ENCODE measurements at regions not wholly inside any gene's neighbourhood (a gene's known extent, or its start where the extent isn't known, plus 50 kb on each side); places are given as distances from the start of the nearest gene placed in this dataset.

DNA sequence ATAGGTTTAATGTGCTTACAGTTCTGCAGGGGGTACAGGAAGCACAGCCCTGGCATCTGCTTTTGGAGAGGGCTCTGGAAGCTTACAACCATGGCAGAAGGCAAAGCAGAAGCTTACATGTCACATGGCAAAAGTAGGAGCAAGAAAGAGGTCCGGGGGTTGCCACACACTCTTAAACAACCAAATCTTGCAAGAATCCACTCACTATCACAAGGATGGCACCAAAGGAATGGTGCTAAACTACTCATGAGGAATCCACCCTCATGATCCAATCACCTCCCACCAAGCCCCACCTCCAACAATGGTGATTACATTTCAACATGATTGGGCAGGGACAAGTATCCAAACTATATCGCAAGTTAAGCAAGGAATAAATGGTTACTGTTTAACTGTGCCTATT is 255.8 kb upstream of the AVPR1A start:
- Histone ChIP-seq H2AK5ac (ENCODE audit: low read depth, low read length) (no peak overlapping the region), H3K4ac (ENCODE audit: low read depth, low read length) (no peak overlapping the region), H2BK20ac (ENCODE audit: low read depth, low read length) (no peak overlapping the region), H3K14ac (replicated peaks; ENCODE audit: low read depth, low read length) (no peak overlapping the region), H3K9me3 (ENCODE audit: control insufficient read depth, insufficient read depth, low read length) (no peaks in the 10 kb centered on the region), H3K27ac (ENCODE audit: insufficient read depth, low read length) (no peak overlapping the region), H2BK5ac (ENCODE audit: low read depth, low read length, poor library complexity, severe bottlenecking) (no peak overlapping the region), H2AFZ (replicated peaks; ENCODE audit: low read length, poor library complexity) (no peak overlapping the region), H3K23ac (ENCODE audit: low read depth, low read length) (no peak overlapping the region), H3K9me1 (ENCODE audit: insufficient read depth, low read length) (no peaks in the 10 kb centered on the region), H4K5ac (ENCODE audit: low read depth, low read length) (no peak overlapping the region), H3K79me1 (ENCODE audit: low read depth in 1 of 2, low read length in 2 of 2) (no peaks in the 10 kb centered on the region), H3K27me3 (ENCODE audit: control insufficient read depth, insufficient read depth, low read length) (no peaks in the 10 kb centered on the region), H4K91ac (ENCODE audit: insufficient read depth, low read depth, low read length) (no peak overlapping the region), H3K4me1 (ENCODE audit: control insufficient read depth, insufficient read depth, low read length) (no peaks in the 10 kb centered on the region), H3K9ac (ENCODE audit: low read depth, low read length) (no peak overlapping the region), H3K4me2 (ENCODE audit: low read depth, low read length) (no peak overlapping the region), H3K36me3 (ENCODE audit: control insufficient read depth, insufficient read depth, low read length) (no peaks in the 10 kb centered on the region), H3K18ac (ENCODE audit: low read depth, low read length) (no peak overlapping the region), H4K8ac (ENCODE audit: low read depth in 2 of 2, low read length in 2 of 2) (no peak overlapping the region), H2BK15ac (ENCODE audit: low read depth, low read length) (no peak overlapping the region), H2BK120ac (ENCODE audit: low read depth, low read length) (no peak overlapping the region), H2AK9ac (replicated peaks; ENCODE audit: low read depth, low read length, poor library complexity) (no peak overlapping the region), H3K4me3 (ENCODE audit: insufficient read depth, low read depth, low read length) (no peak overlapping the region), H3K56ac (ENCODE audit: extremely low read depth, insufficient read depth, low read length) (no peak overlapping the region), H4K20me1 (ENCODE audit: insufficient read depth, low read length) (no peaks in the 10 kb centered on the region)
- DNase-seq (no peak), ATAC-seq (ENCODE audit: low read depth) (no peak)
- in situ Hi-C loops (cut with MboI; ENCODE audit: low sequenced_read_pairs) (loop anchor here (25.0 kb wide), 1 partner anchor 931 kb away; no protein-coding TSS in a partner anchor), dilution Hi-C loops (cut with HindIII; ENCODE audit: low sequenced_read_pairs, unreplicated experiment) (no loop called here), intact Hi-C loops (cut with micrococcal nuclease) (no loop called here)
- ChIA-PET POLR2A (ENCODE audit: unreplicated experiment) (no interaction called here), CTCF (no interaction called here)
- BruUV-seq (replicated peaks): no TSS peak
- no CpG with 5 or more reads among the region's 2 CpGs for WGBS, 2 experiments (ENCODE audit: extremely low coverage in 2 of 2, insufficient read length in 1 of 2)
- TF ChIP-seq FOS (IDR thresholded peaks at IDR 0.05; ENCODE audit: low read depth, low read length) (no peak), BHLHE40 (IDR thresholded peaks at IDR 0.05; ENCODE audit: low read depth, low read length) (no peak), MAFK (IDR thresholded peaks at IDR 0.05; ENCODE audit: low read depth, low read length) (no peak), RAD21 (IDR thresholded peaks at IDR 0.05; ENCODE audit: low read length) (no peak)
